ENCODE measurements at regions not wholly inside any gene's neighbourhood (a gene's known extent, or its start where the extent isn't known, plus 50 kb on each side); places are given as distances from the start of the nearest gene placed in this dataset.

DNA sequence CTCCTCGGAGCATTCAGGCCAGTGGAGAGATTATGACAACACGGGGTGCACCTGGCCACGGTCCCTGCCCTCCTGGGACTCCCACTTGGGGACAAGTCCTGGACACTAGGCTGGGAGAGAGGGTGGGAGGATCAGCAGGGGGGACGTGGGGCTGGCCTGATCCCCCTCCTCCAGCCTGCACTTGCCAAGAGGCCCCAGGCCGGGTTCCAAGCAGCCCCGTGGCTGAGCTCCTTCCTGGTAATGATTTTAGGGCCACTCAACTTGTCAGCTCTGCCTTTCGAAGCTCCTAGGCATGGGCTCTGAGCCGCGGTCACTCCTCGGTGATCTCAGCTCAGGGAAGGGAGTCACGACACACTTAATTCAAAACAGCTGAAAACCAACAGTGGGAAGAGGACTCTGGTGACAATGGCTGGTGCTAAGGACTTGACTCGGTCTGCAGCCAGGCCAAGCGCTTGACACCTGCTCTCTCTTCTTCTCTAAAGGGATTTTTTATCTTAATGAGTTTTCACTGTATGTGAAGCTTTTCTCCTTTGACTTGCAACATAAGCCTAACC is 161.7 kb downstream of the BMP7 start:
- H3K36me3 Mint-ChIP-seq, result no peaks in the 10 kb centered on the region
- no peaks in the 10 kb centered on the region for H3K9me3 ChIP-seq (ENCODE audit: low read depth)
- H3K36me3 ChIP-seq, result no peaks in the 10 kb centered on the region
- H3K4me3 ChIP-seq, result no peak overlapping the region
- peaks cover 10% of the 10 kb centered on the region for H3K27me3 ChIP-seq
- no peak for TF ChIP-seq EZH2phosphoT487 (IDR thresholded peaks at IDR 0.05)
- no peak for TF ChIP-seq EZH2 (IDR thresholded peaks at IDR 0.05)
- TF ChIP-seq, protein P1, sequence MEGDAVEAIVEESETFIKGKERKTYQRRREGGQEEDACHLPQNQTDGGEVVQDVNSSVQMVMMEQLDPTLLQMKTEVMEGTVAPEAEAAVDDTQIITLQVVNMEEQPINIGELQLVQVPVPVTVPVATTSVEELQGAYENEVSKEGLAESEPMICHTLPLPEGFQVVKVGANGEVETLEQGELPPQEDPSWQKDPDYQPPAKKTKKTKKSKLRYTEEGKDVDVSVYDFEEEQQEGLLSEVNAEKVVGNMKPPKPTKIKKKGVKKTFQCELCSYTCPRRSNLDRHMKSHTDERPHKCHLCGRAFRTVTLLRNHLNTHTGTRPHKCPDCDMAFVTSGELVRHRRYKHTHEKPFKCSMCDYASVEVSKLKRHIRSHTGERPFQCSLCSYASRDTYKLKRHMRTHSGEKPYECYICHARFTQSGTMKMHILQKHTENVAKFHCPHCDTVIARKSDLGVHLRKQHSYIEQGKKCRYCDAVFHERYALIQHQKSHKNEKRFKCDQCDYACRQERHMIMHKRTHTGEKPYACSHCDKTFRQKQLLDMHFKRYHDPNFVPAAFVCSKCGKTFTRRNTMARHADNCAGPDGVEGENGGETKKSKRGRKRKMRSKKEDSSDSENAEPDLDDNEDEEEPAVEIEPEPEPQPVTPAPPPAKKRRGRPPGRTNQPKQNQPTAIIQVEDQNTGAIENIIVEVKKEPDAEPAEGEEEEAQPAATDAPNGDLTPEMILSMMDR (IDR thresholded peaks at IDR 0.05), result no peak
- peaks cover 19% of the 10 kb centered on the region for H3K4me1 Mint-ChIP-seq
- no peak overlapping the region for H2AFZ ChIP-seq (replicated peaks)
- H3K4me1 ChIP-seq, result peaks cover 21% of the 10 kb centered on the region
- no peak overlapping the region for H3K4me3 Mint-ChIP-seq
- H3K27ac Mint-ChIP-seq, result no peak overlapping the region
- H3F3A ChIP-seq (ENCODE audit: low read depth), result no peaks in the 10 kb centered on the region
- peaks cover 8% of the 10 kb centered on the region for H3K9me3 Mint-ChIP-seq
- no peaks in the 10 kb centered on the region for H4K20me1 ChIP-seq (ENCODE audit: low read depth)
- DNase-seq (ENCODE audit: low spot score), result no peak
- H3K79me2 ChIP-seq (ENCODE audit: low read depth), result no peaks in the 10 kb centered on the region
- no peak overlapping the region for H3K4me2 ChIP-seq
- no peak overlapping the region for H3K9ac ChIP-seq
- no peak overlapping the region for H3K27ac ChIP-seq
- H3K27me3 Mint-ChIP-seq (ENCODE audit: insufficient read depth, low read depth), result peaks cover 16% of the 10 kb centered on the region

DNA sequence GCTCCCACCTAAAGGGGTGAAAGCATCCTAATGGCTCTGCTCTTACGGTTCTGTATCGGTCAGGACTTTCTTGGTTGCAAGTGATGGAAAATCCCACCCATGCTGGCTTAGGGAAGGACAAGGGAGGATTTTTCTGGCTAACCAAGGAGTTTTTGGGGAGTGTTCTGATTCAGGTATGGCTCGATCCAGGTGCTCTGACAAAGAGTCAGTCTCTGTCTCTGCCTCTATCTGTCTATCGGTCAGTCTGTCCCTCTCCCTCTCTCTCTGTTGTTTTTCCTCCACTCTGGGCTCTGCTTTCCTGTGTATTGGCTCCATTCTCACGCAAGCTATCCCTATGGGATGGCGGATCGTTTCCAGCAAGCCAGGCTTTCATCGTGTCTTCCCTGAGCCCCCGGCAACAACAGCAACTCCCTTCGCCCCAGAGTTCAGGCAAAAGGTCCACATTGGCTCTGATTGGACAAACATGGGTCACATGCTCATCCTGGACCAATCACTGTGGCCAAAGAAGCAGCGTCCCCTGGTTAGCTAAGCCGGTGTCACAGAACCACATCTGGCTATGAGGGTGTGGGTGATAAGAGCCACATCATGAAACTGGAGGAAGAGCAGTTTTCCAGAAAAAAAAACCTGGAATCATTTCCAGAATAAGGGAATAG is 160.3 kb downstream of the BMP7 start:
- no peak for DNase-seq (ENCODE audit: low spot score)
- H3K9me3 ChIP-seq (ENCODE audit: low read depth), result no peaks in the 10 kb centered on the region
- H3K4me1 ChIP-seq, result peaks cover 21% of the 10 kb centered on the region
- H3K4me2 ChIP-seq, result no peak overlapping the region
- H3F3A ChIP-seq (ENCODE audit: low read depth), result no peaks in the 10 kb centered on the region
- H3K4me1 Mint-ChIP-seq, result peaks cover 20% of the 10 kb centered on the region
- peak overlapping the region; percentile 64 for H3K27ac Mint-ChIP-seq
- no peaks in the 10 kb centered on the region for H4K20me1 ChIP-seq (ENCODE audit: low read depth)
- H3K36me3 ChIP-seq, result no peaks in the 10 kb centered on the region
- H3K4me3 Mint-ChIP-seq, result no peak overlapping the region
- no peak overlapping the region for H3K4me3 ChIP-seq
- H3K27me3 ChIP-seq, result no peaks in the 10 kb centered on the region
- H3K27me3 Mint-ChIP-seq (ENCODE audit: insufficient read depth, low read depth), result peaks cover 14% of the 10 kb centered on the region
- H2AFZ ChIP-seq (replicated peaks), result no peak overlapping the region
- no peaks in the 10 kb centered on the region for H3K79me2 ChIP-seq (ENCODE audit: low read depth)
- no peak overlapping the region for H3K9ac ChIP-seq
- H3K36me3 Mint-ChIP-seq, result no peaks in the 10 kb centered on the region
- H3K9me3 Mint-ChIP-seq, result peaks cover 6% of the 10 kb centered on the region
- no peak for TF ChIP-seq EZH2phosphoT487 (IDR thresholded peaks at IDR 0.05)
- TF ChIP-seq EZH2 (IDR thresholded peaks at IDR 0.05), result no peak
- TF ChIP-seq, protein P1 (IDR thresholded peaks at IDR 0.05), result no peak
- no peak overlapping the region for H3K27ac ChIP-seq

DNA sequence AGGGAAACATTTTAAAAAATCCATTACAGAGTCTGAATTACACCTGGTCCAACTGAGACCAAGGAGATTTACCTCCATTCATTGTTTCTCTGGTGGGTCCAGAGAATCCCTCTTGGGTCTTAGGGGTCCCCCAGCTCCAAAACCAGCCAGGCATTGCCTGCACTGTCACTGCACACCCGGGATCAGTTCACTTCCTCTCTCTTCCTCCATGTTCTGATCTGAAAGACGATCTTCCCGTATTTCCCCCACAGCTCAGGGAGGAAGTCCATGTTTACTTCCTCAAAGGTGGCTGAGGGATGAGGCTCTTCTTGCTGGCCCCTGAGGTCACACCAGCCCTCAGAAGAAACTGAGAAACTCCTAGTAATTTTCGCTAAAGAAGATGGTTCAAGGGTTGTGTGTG is 159.7 kb downstream of the BMP7 start:
- H3K9me3 Mint-ChIP-seq, result peaks cover 4% of the 10 kb centered on the region
- Histone ChIP-seq H3K9me3 (ENCODE audit: low read depth) (no peaks in the 10 kb centered on the region), H3K79me2 (ENCODE audit: low read depth) (no peaks in the 10 kb centered on the region), H2AFZ (replicated peaks) (no peak overlapping the region), H3K27ac (no peak overlapping the region), H3K9ac (no peak overlapping the region), H3K4me2 (no peak overlapping the region), H3K4me3 (no peak overlapping the region), H3F3A (ENCODE audit: low read depth) (no peaks in the 10 kb centered on the region), H3K27me3 (no peaks in the 10 kb centered on the region), H3K4me1 (peaks cover 21% of the 10 kb centered on the region), H4K20me1 (ENCODE audit: low read depth) (no peaks in the 10 kb centered on the region), H3K36me3 (no peaks in the 10 kb centered on the region)
- H3K36me3 Mint-ChIP-seq, result no peaks in the 10 kb centered on the region
- TF ChIP-seq EZH2 (IDR thresholded peaks at IDR 0.05), result no peak
- TF ChIP-seq EZH2phosphoT487 (IDR thresholded peaks at IDR 0.05), result no peak
- TF ChIP-seq, protein P1 (IDR thresholded peaks at IDR 0.05), result no peak
- H3K27ac Mint-ChIP-seq, result peak overlapping the region; percentile 88
- no peak overlapping the region for H3K4me3 Mint-ChIP-seq
- peaks cover 9% of the 10 kb centered on the region for H3K27me3 Mint-ChIP-seq (ENCODE audit: insufficient read depth, low read depth)
- H3K4me1 Mint-ChIP-seq, result peaks cover 20% of the 10 kb centered on the region
- no peak for DNase-seq (ENCODE audit: low spot score)
